Colonic mucosa (tissue), 4 donors: ENCODE measurements at regions not wholly inside any gene's neighbourhood (a gene's known extent, or its start where the extent isn't known, plus 50 kb on each side); places are given as distances from the start of the nearest gene placed in this dataset.

Experiments
- DNase-seq: peaks from one replicate; pipeline ENCODE4 v3.0.0-alpha.2; 2020
- H3K27ac ChIP-seq: fragments of 200-600 bp; one replicate; pipeline ENCODE4 v1.8.0; 2021
- H3K27me3 ChIP-seq: fragments of 200-600 bp; one replicate; pipeline ENCODE4 v1.8.0; 2021
- H3K36me3 ChIP-seq: fragments of 200-600 bp; one replicate; pipeline ENCODE4 v1.8.0; 2021
- H3K4me1 ChIP-seq: fragments of 200-600 bp; one replicate; pipeline ENCODE4 v1.8.0; 2021; ENCODE audit warnings: mild to moderate bottlenecking
- H3K4me3 ChIP-seq: fragments of 200-600 bp; one replicate; pipeline ENCODE4 v1.8.0; 2021
- H3K9ac ChIP-seq, 2 donors: one replicate each; pipeline ENCODE4 v1.7.0; 2013; ENCODE audit warnings: control low read depth in 2 of 2, low read depth in 2 of 2, low read length in 2 of 2
- H3K9me3 ChIP-seq: fragments of 200-600 bp; one replicate; pipeline ENCODE4 v1.8.0; 2021
- intact Hi-C: fragments of 100-400 bp; cut with DNase I; formaldehyde crosslinking; loops from one replicate; pipeline ENCODE4 v1.14.1; 2022
- TF ChIP-seq, protein P1 (sequence below): fragments of 200-600 bp; IDR thresholded peaks from one replicate; pipeline ENCODE4 v1.8.0; 2022; ENCODE audit warnings: antibody characterized with exemption, mild to moderate bottlenecking
- donor health status: healthy.
- donor health status: DM: no; HTN: no; CAD: no.
- donor health status: DM: no; HTN: no; CAD: no.

GRCh38 chr1:30043256-30043655 is 680.1 kb downstream of the MATN1 start:
- no peak for DNase-seq
- TF ChIP-seq, protein P1, sequence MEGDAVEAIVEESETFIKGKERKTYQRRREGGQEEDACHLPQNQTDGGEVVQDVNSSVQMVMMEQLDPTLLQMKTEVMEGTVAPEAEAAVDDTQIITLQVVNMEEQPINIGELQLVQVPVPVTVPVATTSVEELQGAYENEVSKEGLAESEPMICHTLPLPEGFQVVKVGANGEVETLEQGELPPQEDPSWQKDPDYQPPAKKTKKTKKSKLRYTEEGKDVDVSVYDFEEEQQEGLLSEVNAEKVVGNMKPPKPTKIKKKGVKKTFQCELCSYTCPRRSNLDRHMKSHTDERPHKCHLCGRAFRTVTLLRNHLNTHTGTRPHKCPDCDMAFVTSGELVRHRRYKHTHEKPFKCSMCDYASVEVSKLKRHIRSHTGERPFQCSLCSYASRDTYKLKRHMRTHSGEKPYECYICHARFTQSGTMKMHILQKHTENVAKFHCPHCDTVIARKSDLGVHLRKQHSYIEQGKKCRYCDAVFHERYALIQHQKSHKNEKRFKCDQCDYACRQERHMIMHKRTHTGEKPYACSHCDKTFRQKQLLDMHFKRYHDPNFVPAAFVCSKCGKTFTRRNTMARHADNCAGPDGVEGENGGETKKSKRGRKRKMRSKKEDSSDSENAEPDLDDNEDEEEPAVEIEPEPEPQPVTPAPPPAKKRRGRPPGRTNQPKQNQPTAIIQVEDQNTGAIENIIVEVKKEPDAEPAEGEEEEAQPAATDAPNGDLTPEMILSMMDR = no peak
- intact Hi-C loops = no loop called here
- no peaks in the 10 kb centered on the region for H3K27me3 ChIP-seq
- no peaks in the 10 kb centered on the region for H3K4me1 ChIP-seq
- no peaks in the 10 kb centered on the region for H3K9me3 ChIP-seq
- H3K9ac ChIP-seq = no peak overlapping the region
- H3K36me3 ChIP-seq = no peaks in the 10 kb centered on the region
- no peak overlapping the region for H3K4me3 ChIP-seq
- no peak overlapping the region for H3K27ac ChIP-seq

DNA sequence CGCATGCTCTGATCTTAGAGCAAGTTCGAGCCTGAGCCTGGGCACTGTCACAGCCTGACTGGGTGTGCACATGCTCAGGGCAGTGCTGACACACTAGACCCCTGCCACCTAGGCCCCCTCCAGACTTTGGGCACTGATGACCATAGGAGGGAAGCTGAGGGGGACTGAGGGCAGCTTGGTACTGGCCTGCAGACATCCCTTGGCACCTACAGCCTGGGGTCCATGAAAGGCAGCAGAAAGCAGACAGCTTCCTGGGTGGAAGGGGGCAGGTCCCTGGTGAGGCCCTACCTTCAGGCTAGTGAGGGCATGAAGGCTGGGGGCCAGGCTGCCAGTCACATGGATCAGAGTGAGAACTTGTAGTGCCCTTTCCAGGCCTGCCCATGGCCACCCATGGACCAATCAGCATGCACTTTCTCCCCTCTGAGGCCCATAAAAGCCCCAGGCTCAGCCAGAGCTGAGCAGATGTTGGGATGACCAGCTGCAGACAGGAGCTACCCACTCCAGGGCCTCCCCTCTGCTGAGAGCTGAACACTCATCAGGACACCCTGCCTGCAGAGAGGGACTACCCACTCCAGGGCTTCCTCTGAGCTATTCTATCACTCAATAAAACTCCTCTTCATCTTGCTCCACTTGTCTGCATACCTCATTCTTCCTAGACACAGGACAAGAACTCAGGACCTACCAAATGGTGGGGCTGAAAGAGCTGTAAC is 680.8 kb downstream of the MATN1 start:
- Histone ChIP-seq H3K9me3 (no peaks in the 10 kb centered on the region), H3K9ac (no peak overlapping the region), H3K27ac (no peak overlapping the region), H3K4me1 (no peaks in the 10 kb centered on the region), H3K27me3 (no peaks in the 10 kb centered on the region), H3K36me3 (no peaks in the 10 kb centered on the region), H3K4me3 (no peak overlapping the region)
- TF ChIP-seq, protein P1 = no peak
- peak; percentile 9 for DNase-seq
- intact Hi-C loops = no loop called here

DNA sequence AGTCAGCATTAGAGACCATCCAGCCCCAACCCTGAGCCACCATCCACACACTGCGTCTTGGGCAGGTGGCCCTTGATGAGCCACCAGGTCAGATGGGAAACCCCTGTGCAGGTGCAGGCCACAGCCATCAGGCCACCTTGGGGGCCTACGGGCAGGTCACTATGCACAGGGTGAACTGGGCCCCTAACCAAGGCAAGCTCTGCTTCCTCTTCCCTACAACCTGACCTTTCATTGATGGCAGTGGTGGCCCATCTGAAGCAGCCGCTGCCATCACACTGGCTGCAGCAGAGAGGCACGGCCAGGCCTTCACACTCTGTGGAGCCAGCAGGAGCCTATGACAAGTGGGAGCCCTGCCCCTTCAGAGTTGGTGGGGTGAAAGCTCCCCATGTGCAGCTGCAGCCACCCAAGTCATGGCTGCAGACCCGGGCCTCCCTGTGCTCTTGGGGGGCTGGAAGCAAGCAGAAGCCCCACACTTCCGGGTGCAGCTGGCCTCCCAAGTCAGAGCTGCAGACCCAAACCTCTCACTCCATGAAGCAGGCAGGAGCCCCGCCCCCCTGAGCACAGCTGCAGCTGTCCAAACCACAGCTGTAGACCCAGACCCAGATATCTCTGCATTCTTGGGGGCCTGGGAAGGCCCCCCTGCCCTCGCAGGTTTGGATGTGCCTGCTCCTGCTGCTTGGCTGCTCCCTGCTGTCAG is 681.5 kb downstream of the MATN1 start:
- peak; percentile 10 for DNase-seq
- TF ChIP-seq, protein P1 = no peak
- Histone ChIP-seq H3K4me3 (no peak overlapping the region), H3K27me3 (no peaks in the 10 kb centered on the region), H3K27ac (no peak overlapping the region), H3K9me3 (no peaks in the 10 kb centered on the region), H3K36me3 (no peaks in the 10 kb centered on the region), H3K4me1 (no peaks in the 10 kb centered on the region), H3K9ac (no peak overlapping the region)
- intact Hi-C loops = no loop called here

GRCh38 chr1:30040081-30041019 is 683.0 kb downstream of the MATN1 start:
- DNase-seq = peak; percentile 11
- Histone ChIP-seq H3K4me1 (no peaks in the 10 kb centered on the region), H3K9me3 (no peaks in the 10 kb centered on the region), H3K27ac (no peak overlapping the region), H3K27me3 (no peaks in the 10 kb centered on the region), H3K9ac (no peak overlapping the region), H3K36me3 (no peaks in the 10 kb centered on the region), H3K4me3 (no peak overlapping the region)
- intact Hi-C loops = no loop called here
- TF ChIP-seq, protein P1 = no peak

GRCh38 chr1:30039354-30040080 is 683.9 kb downstream of the MATN1 start:
- Histone ChIP-seq H3K27ac (no peak overlapping the region), H3K9me3 (no peaks in the 10 kb centered on the region), H3K36me3 (no peaks in the 10 kb centered on the region), H3K27me3 (no peaks in the 10 kb centered on the region), H3K4me1 (no peaks in the 10 kb centered on the region), H3K9ac (no peak overlapping the region), H3K4me3 (no peak overlapping the region)
- intact Hi-C loops = no loop called here
- TF ChIP-seq, protein P1 = no peak
- DNase-seq = peak; percentile 43
